IPS-18a (cell line): ENCODE measurements at regions not wholly inside any gene's neighbourhood (a gene's known extent, or its start where the extent isn't known, plus 50 kb on each side); places are given as distances from the start of the nearest gene placed in this dataset.
"Not testable (repeated sequence)": the region's sequence is repeated elsewhere in the genome, so short reads cannot be mapped to it uniquely, and the experiment has no call there.

Experiments used
- H3K27ac ChIP-seq: one replicate; pipeline ENCODE4 v1.5.1; 2013; ENCODE audit warnings: low read length
- H3K27me3 ChIP-seq: one replicate; pipeline ENCODE4 v1.6.1; 2013; ENCODE audit warnings: mild to moderate bottlenecking, low read length; ENCODE audit not compliant: control insufficient read depth, insufficient read depth
- H3K36me3 ChIP-seq: one replicate; pipeline ENCODE4 v1.6.1; 2013; ENCODE audit warnings: low read depth, low read length; ENCODE audit not compliant: control insufficient read depth
- H3K4me1 ChIP-seq: one replicate; pipeline ENCODE4 v1.6.1; 2013; ENCODE audit warnings: low read depth, low read length; ENCODE audit not compliant: control insufficient read depth
- H3K4me3 ChIP-seq: one replicate; pipeline ENCODE4 v1.5.1; 2013; ENCODE audit warnings: low read length
- H3K9ac ChIP-seq: one replicate; pipeline ENCODE4 v1.6.1; 2013; ENCODE audit warnings: mild to moderate bottlenecking, low read length, moderate library complexity
- H3K9me3 ChIP-seq: one replicate; pipeline ENCODE4 v1.6.1; 2013; ENCODE audit warnings: low read depth, low read length; ENCODE audit not compliant: control insufficient read depth

GRCh38 chr5:85397451-85397850 is 1012.8 kb upstream of the EDIL3 start:
- H3K36me3 ChIP-seq, result no peaks in the 10 kb centered on the region
- no peak overlapping the region for H3K27ac ChIP-seq
- H3K9me3 ChIP-seq, result no peaks in the 10 kb centered on the region
- H3K27me3 ChIP-seq, result no peaks in the 10 kb centered on the region
- no peaks in the 10 kb centered on the region for H3K4me1 ChIP-seq
- H3K9ac ChIP-seq, result no peak overlapping the region
- no peak overlapping the region for H3K4me3 ChIP-seq

GRCh38 chr5:85428426-85428934 is 1043.8 kb upstream of the EDIL3 start:
- Histone ChIP-seq H3K36me3 (no peaks in the 10 kb centered on the region), H3K9ac (no peak overlapping the region), H3K9me3 (no peaks in the 10 kb centered on the region), H3K27me3 (no peaks in the 10 kb centered on the region), H3K4me3 (no peak overlapping the region), H3K4me1 (no peaks in the 10 kb centered on the region), H3K27ac (no peak overlapping the region)

GRCh38 chr5:85431726-85432125 is 1047.0 kb upstream of the EDIL3 start:
- H3K27me3 ChIP-seq, H3K36me3 ChIP-seq, H3K9me3 ChIP-seq, H3K27ac ChIP-seq, H3K9ac ChIP-seq, H3K4me1 ChIP-seq, H3K4me3 ChIP-seq: not testable (repeated sequence)

- Histone ChIP-seq H3K4me3 (no peak overlapping the region), H3K9ac (no peak overlapping the region), H3K9me3 (no peaks in the 10 kb centered on the region), H3K36me3 (no peaks in the 10 kb centered on the region), H3K27me3 (no peaks in the 10 kb centered on the region), H3K27ac (no peak overlapping the region), H3K4me1 (no peaks in the 10 kb centered on the region)
These were observed 1056.5 kb upstream of the EDIL3 start for GRCh38 chr5:85441156-85441555.

- Histone ChIP-seq H3K4me3 (no peak overlapping the region), H3K27me3 (no peaks in the 10 kb centered on the region), H3K9ac (no peak overlapping the region), H3K36me3 (no peaks in the 10 kb centered on the region), H3K4me1 (no peaks in the 10 kb centered on the region), H3K27ac (no peak overlapping the region), H3K9me3 (no peaks in the 10 kb centered on the region)
These were observed 1057.2 kb upstream of the EDIL3 start for GRCh38 chr5:85441853-85442252.

GRCh38 chr5:85452322-85453025 is 1067.8 kb upstream of the EDIL3 start:
- H3K4me3 ChIP-seq, result no peak overlapping the region
- H3K9ac ChIP-seq, result no peak overlapping the region
- H3K4me1 ChIP-seq, result no peaks in the 10 kb centered on the region

GRCh38 chr5:85453026-85453349 is 1068.3 kb upstream of the EDIL3 start:
- Histone ChIP-seq H3K4me1 (no peaks in the 10 kb centered on the region), H3K9ac (no peak overlapping the region), H3K9me3 (no peaks in the 10 kb centered on the region), H3K36me3 (no peaks in the 10 kb centered on the region), H3K4me3 (no peak overlapping the region), H3K27ac (no peak overlapping the region), H3K27me3 (no peaks in the 10 kb centered on the region)

More at GRCh38 chr5:85452322-85453025, 1067.8 kb upstream of the EDIL3 start:
- Histone ChIP-seq H3K27me3 (no peaks in the 10 kb centered on the region), H3K9me3 (no peaks in the 10 kb centered on the region), H3K36me3 (no peaks in the 10 kb centered on the region), H3K27ac (no peak overlapping the region)

- Histone ChIP-seq H3K36me3 (no peaks in the 10 kb centered on the region), H3K27me3 (no peaks in the 10 kb centered on the region), H3K4me3 (no peak overlapping the region), H3K9ac (no peak overlapping the region), H3K4me1 (no peaks in the 10 kb centered on the region), H3K9me3 (no peaks in the 10 kb centered on the region), H3K27ac (no peak overlapping the region)
These were observed 1073.6 kb upstream of the EDIL3 start for GRCh38 chr5:85458319-85458718.

- Histone ChIP-seq H3K27ac (no peak overlapping the region), H3K4me3 (no peak overlapping the region), H3K27me3 (no peaks in the 10 kb centered on the region), H3K4me1 (no peaks in the 10 kb centered on the region), H3K9ac (no peak overlapping the region), H3K36me3 (no peaks in the 10 kb centered on the region), H3K9me3 (no peaks in the 10 kb centered on the region)
These were observed 1078.3 kb upstream of the EDIL3 start for GRCh38 chr5:85462957-85463356.

- H3K27ac ChIP-seq, result no peak overlapping the region
- no peak overlapping the region for H3K9ac ChIP-seq
- peaks cover 6% of the 10 kb centered on the region for H3K9me3 ChIP-seq
- H3K4me1 ChIP-seq, result no peaks in the 10 kb centered on the region
- H3K27me3 ChIP-seq, result no peaks in the 10 kb centered on the region
- no peak overlapping the region for H3K4me3 ChIP-seq
- H3K36me3 ChIP-seq, result no peaks in the 10 kb centered on the region
These were observed 1081.7 kb upstream of the EDIL3 start for GRCh38 chr5:85466423-85466822.

- no peaks in the 10 kb centered on the region for H3K4me1 ChIP-seq
- no peaks in the 10 kb centered on the region for H3K27me3 ChIP-seq
- H3K27ac ChIP-seq, result no peak overlapping the region
- no peak overlapping the region for H3K9ac ChIP-seq
- H3K4me3 ChIP-seq, result no peak overlapping the region
- H3K9me3 ChIP-seq, result peaks cover 6% of the 10 kb centered on the region
- H3K36me3 ChIP-seq, result no peaks in the 10 kb centered on the region
These were observed 1088.1 kb upstream of the EDIL3 start for GRCh38 chr5:85472749-85473148.

GRCh38 chr5:85475151-85475550 is 1090.5 kb upstream of the EDIL3 start:
- not testable (repeated sequence) for H3K9me3 ChIP-seq, H3K4me1 ChIP-seq

More at GRCh38 chr5:85475151-85475550, 1090.5 kb upstream of the EDIL3 start:
- not testable (repeated sequence) for H3K27ac ChIP-seq, H3K4me3 ChIP-seq, H3K36me3 ChIP-seq, H3K9ac ChIP-seq, H3K27me3 ChIP-seq
